Esophagus muscularis mucosa (tissue), 4 donors: ENCODE measurements at regions not wholly inside any gene's neighbourhood (a gene's known extent, or its start where the extent isn't known, plus 50 kb on each side); places are given as distances from the start of the nearest gene placed in this dataset.

Source experiments
- DNase-seq: peaks from one replicate; pipeline ENCODE4 v3.0.0-alpha.2; 2017; ENCODE audit errors: extremely low spot score
- H3K27ac ChIP-seq, 4 donors: fragments of 200-600 bp; sonication (generic); replicated peaks in 1 of 4; 1 replicate in 3 of 4; 2 replicates in 1 of 4; pipeline ENCODE4 v1.5.1; 2016 to 2019; ENCODE audit warnings: mild to moderate bottlenecking in 1 of 4
- H3K27me3 ChIP-seq, 4 donors: fragments of 200-600 bp; sonication (generic); one replicate each; pipeline versions ENCODE4 v1.5.1 to v1.6.0; 2016 to 2019
- H3K36me3 ChIP-seq, 4 donors: fragments of 200-600 bp; sonication (generic); one replicate each; pipeline ENCODE4 v1.5.1; 2016 to 2019
- H3K4me1 ChIP-seq, 4 donors: fragments of 200-600 bp; sonication (generic); one replicate each; pipeline ENCODE4 v1.5.1; 2016 to 2019
- H3K4me3 ChIP-seq, 4 donors: fragments of 200-600 bp; sonication (generic); 1 replicate in 2 of 4; 2 replicates in 2 of 4; pipeline ENCODE4 v1.5.1; 2016 to 2019; ENCODE audit warnings: mild to moderate bottlenecking in 4 of 4, moderate library complexity in 1 of 4
- H3K9me3 ChIP-seq, 4 donors: fragments of 200-600 bp; sonication (generic); 1 replicate in 3 of 4; 2 replicates in 1 of 4; pipeline ENCODE4 v1.5.1; 2016 to 2019
- CTCF ChIP-seq, 3 experiments: fragments of 200-600 bp in 2 of 3; fragments of 450-650 bp in 1 of 3; sonication (generic) in 2 of 3; IDR thresholded peaks; one replicate each; pipeline ENCODE4 v1.5.1; 2017 to 2019; ENCODE audit warnings: antibody characterized with exemption in 3 of 3, mild to moderate bottlenecking in 2 of 3, moderate library complexity in 1 of 3
- EP300 ChIP-seq: sonication (generic); formaldehyde crosslinking; IDR thresholded peaks from one replicate; pipeline ENCODE4 v1.6.1; 2017; ENCODE audit warnings: antibody characterized with exemption
- POLR2A ChIP-seq: fragments of 450-650 bp; IDR thresholded peaks from one replicate; pipeline ENCODE4 v1.6.1; 2017; ENCODE audit warnings: antibody characterized with exemption, moderate library complexity, mild to moderate bottlenecking, low read depth
- POLR2AphosphoS5 ChIP-seq, 2 donors: sonication (generic); formaldehyde crosslinking; IDR thresholded peaks; one replicate each; pipeline ENCODE4 v1.6.1; 2017; ENCODE audit warnings: antibody characterized with exemption in 2 of 2
- WGBS: methylation state at CpG from one replicate; pipeline ENCODE4 v1.1.5; 2018; 5-methylcytosine and 5-hydroxymethylcytosine counted together
- intact Hi-C: fragments of 100-400 bp; cut with DNase I; formaldehyde crosslinking; loops from one replicate; pipeline ENCODE4 v1.15.1; 2023

GRCh38 chr17:33561569-33562334 lies 268.7 kb upstream of the ASIC2 start:
- TF ChIP-seq EP300 (no peak), POLR2A (no peak), CTCF (IDR thresholded peaks at IDR 0.05) (no peak), POLR2AphosphoS5 (IDR thresholded peaks at IDR 0.05) (no peak)
- intact Hi-C loops: no loop called here
- no peak overlapping the region for H3K4me3 ChIP-seq
- peaks cover 0 to 16% (median 7%) of the 10 kb centered on the region in 4 donors for H3K9me3 ChIP-seq
- H3K36me3 ChIP-seq: no peaks in the 10 kb centered on the region
- no peaks in the 10 kb centered on the region for H3K27me3 ChIP-seq
- DNase-seq: no peak
- H3K4me1 ChIP-seq: no peaks in the 10 kb centered on the region
- no peak overlapping the region for H3K27ac ChIP-seq
- 62% methylated on average over 11 of the region's 11 CpGs for WGBS

GRCh38 chr17:33562792-33563191 lies 269.7 kb upstream of the ASIC2 start:
- Histone ChIP-seq H3K36me3 (no peaks in the 10 kb centered on the region), H3K4me3 (no peak overlapping the region), H3K27me3 (no peaks in the 10 kb centered on the region), H3K9me3 (peaks cover 0 to 13% (median 6%) of the 10 kb centered on the region in 4 donors), H3K27ac (no peak overlapping the region), H3K4me1 (no peaks in the 10 kb centered on the region)
- WGBS: 71% methylated on average over 1 of the region's 1 CpG
- intact Hi-C loops: no loop called here
- TF ChIP-seq CTCF (IDR thresholded peaks at IDR 0.05) (no peak), EP300 (no peak), POLR2AphosphoS5 (IDR thresholded peaks at IDR 0.05) (no peak), POLR2A (no peak)
- DNase-seq: no peak

GRCh38 chr17:33564146-33564545 lies 271.1 kb upstream of the ASIC2 start:
- Histone ChIP-seq H3K36me3 (no peaks in the 10 kb centered on the region), H3K4me3 (no peak overlapping the region), H3K27ac (no peak overlapping the region), H3K27me3 (no peaks in the 10 kb centered on the region), H3K9me3 (peaks cover 0 to under 1% (median 0%) of the 10 kb centered on the region in 4 donors), H3K4me1 (no peaks in the 10 kb centered on the region)
- TF ChIP-seq EP300 (no peak), POLR2AphosphoS5 (IDR thresholded peaks at IDR 0.05) (no peak), CTCF (IDR thresholded peaks at IDR 0.05) (no peak), POLR2A (no peak)
- DNase-seq: no peak
- intact Hi-C loops: no loop called here
- 86% methylated on average over 3 of the region's 3 CpGs for WGBS

GRCh38 chr17:33567223-33567622 lies 274.1 kb upstream of the ASIC2 start:
- Histone ChIP-seq H3K27me3 (no peaks in the 10 kb centered on the region), H3K36me3 (no peaks in the 10 kb centered on the region), H3K27ac (no peak overlapping the region), H3K4me1 (no peaks in the 10 kb centered on the region), H3K9me3 (no peaks in the 10 kb centered on the region), H3K4me3 (no peak overlapping the region)
- DNase-seq: no peak
- intact Hi-C loops: no loop called here
- 85% methylated on average over 3 of the region's 3 CpGs for WGBS
- no peak for TF ChIP-seq EP300
- TF ChIP-seq CTCF (IDR thresholded peaks at IDR 0.05): no peak
- no peak for TF ChIP-seq POLR2AphosphoS5 (IDR thresholded peaks at IDR 0.05)
- TF ChIP-seq POLR2A: no peak

GRCh38 chr17:33572615-33573014 lies 279.5 kb upstream of the ASIC2 start:
- no peak overlapping the region for H3K4me3 ChIP-seq
- intact Hi-C loops: no loop called here
- H3K9me3 ChIP-seq: no peaks in the 10 kb centered on the region
- no peak for DNase-seq
- H3K27me3 ChIP-seq: no peaks in the 10 kb centered on the region
- TF ChIP-seq CTCF (IDR thresholded peaks at IDR 0.05): no peak
- TF ChIP-seq POLR2AphosphoS5 (IDR thresholded peaks at IDR 0.05): no peak
- TF ChIP-seq EP300: no peak
- no peak for TF ChIP-seq POLR2A
- WGBS: 56% methylated on average over 3 of the region's 3 CpGs
- no peak overlapping the region for H3K27ac ChIP-seq
- H3K4me1 ChIP-seq: no peaks in the 10 kb centered on the region
- no peaks in the 10 kb centered on the region for H3K36me3 ChIP-seq
